ENCODE measurements at regions not wholly inside any gene's neighbourhood (a gene's known extent, or its start where the extent isn't known, plus 50 kb on each side); places are given as distances from the start of the nearest gene placed in this dataset.

GRCh38 chr6:164436976-164437375 lies 872.4 kb downstream of the C6orf118 start:
- TF ChIP-seq ZNF565 (CRISPR knock-in tag; conservative IDR thresholded peaks at IDR 0.05; ENCODE audit: low read depth) (no peak), CSRNP3 (CRISPR knock-in tag; IDR thresholded peaks at IDR 0.05) (no peak), CSDC2 (CRISPR knock-in tag; IDR thresholded peaks at IDR 0.05) (no peak), OSR1 (CRISPR knock-in tag; IDR thresholded peaks at IDR 0.05) (no peak), ZC3H10 (CRISPR knock-in tag; IDR thresholded peaks at IDR 0.05) (no peak), PATZ1 (CRISPR knock-in tag; IDR thresholded peaks at IDR 0.05; ENCODE audit: borderline replicate concordance) (no peak), RARB (CRISPR knock-in tag; IDR thresholded peaks at IDR 0.05) (no peak)

Measured in SK-N-SH treated with all-trans-retinoic acid at 6 μM for 48 hours (cell line).